ENCODE measurements at regions not wholly inside any gene's neighbourhood (a gene's known extent, or its start where the extent isn't known, plus 50 kb on each side); places are given as distances from the start of the nearest gene placed in this dataset.

GRCh38 chr15:70547846-70548487, 215.4 kb downstream of the UACA start:
- no peak for DNase-seq (ENCODE audit: low spot score)
- TF ChIP-seq CTCF (IDR thresholded peaks at IDR 0.05; ENCODE audit: extremely low read depth, missing control alignments) = no peak

GRCh38 chr15:70545526-70545925, 217.8 kb downstream of the UACA start:
- no peak for DNase-seq (ENCODE audit: low spot score)
- no peak for TF ChIP-seq CTCF (IDR thresholded peaks at IDR 0.05; ENCODE audit: extremely low read depth, missing control alignments)

DNA sequence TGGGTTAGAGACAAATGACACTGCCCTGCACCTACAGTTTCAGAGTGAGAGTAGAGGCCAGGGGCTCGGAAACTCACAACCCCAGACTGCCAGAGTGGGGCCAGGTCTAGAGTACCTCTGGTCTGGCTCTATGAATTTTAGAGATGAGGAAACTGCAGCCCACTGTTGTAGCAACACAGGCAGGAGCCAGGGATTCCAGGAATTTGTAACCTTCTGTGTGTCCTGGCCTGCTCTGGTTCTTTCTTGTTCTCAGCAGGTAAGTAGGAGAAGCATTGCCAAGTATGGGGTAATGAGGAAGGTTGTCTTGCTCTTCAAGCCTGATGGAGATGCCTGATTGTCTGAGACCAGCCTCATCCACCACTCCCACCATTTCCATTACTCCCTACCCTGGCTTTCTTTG, 221.8 kb downstream of the UACA start:
- no peak for DNase-seq (ENCODE audit: low spot score)
- no peak for TF ChIP-seq CTCF (IDR thresholded peaks at IDR 0.05; ENCODE audit: extremely low read depth, missing control alignments)

DNA sequence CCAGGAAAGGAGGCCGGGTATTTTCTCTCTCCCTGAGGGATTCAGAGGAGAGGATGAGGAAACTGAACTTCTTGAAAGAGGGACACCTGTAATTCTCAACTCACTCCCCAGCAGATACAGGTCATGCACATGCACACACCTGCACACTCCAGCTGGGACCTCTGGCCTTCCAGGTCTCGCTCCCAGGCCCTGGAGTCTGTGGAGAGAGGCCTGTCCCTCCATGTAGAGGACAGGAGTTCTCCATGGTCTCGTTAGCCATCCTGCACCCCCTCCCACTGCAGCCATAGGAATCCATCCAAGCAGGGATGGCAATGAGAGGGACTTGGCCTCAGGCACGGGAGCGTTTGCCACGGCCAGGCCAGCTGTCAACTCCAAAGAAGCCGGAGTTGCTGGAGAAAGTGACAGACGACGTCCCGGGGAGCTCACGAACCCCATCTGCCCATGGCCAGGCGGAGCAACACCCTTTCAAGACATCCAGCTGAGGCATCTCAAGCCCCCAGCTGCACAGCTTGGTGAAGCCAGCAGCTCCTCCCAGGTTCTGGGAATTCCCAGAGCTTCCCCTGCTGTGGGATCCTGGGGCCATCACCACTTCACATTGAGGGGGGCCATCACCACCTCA, 223.3 kb downstream of the UACA start:
- no peak for TF ChIP-seq CTCF (IDR thresholded peaks at IDR 0.05; ENCODE audit: extremely low read depth, missing control alignments)
- no peak for DNase-seq (ENCODE audit: low spot score)

GRCh38 chr15:70539409-70539808, 223.9 kb downstream of the UACA start:
- TF ChIP-seq CTCF (IDR thresholded peaks at IDR 0.05; ENCODE audit: extremely low read depth, missing control alignments) = no peak
- no peak for DNase-seq (ENCODE audit: low spot score)

DNA sequence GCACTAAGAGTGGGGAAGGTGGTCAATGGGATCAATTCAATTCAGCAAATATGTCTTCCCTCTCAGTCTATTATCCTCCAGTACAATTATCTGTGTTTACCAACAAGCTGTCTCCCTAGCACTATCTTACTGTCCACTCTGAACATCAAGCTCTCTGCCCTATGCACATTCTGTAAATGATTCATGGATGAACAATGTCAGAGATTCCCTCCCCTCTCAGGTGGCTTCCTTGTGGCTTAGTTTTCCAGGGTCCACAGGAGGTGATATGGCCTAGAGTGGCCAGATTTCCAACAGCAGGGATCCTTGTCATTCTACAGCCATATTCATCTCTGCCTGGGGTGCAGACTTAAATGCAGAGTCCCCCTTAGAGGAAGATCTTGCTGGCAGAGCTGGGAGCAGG, 225.1 kb downstream of the UACA start:
- DNase-seq (ENCODE audit: low spot score) = no peak
- no peak for TF ChIP-seq CTCF (IDR thresholded peaks at IDR 0.05; ENCODE audit: extremely low read depth, missing control alignments)

GRCh38 chr15:70535955-70536338, 227.4 kb downstream of the UACA start:
- no peak for TF ChIP-seq CTCF (IDR thresholded peaks at IDR 0.05; ENCODE audit: extremely low read depth, missing control alignments)
- no peak for DNase-seq (ENCODE audit: low spot score)
